ENCODE measurements at regions not wholly inside any gene's neighbourhood (a gene's known extent, or its start where the extent isn't known, plus 50 kb on each side); places are given as distances from the start of the nearest gene placed in this dataset.

GRCh38 chr5:87022415-87022814 is 245.3 kb upstream of the RASA1 start:
- Mint-ChIP-seq H3K27ac (no peak overlapping the region), H3K4me3 (no peak overlapping the region), H3K4me1 (peaks cover 13% of the 10 kb centered on the region), H3K27me3 (no peaks in the 10 kb centered on the region), H3K9me3 (ENCODE audit: insufficient read depth) (peaks cover 6% of the 10 kb centered on the region)
- no peaks in the 10 kb centered on the region for H3K36me3 ChIP-seq (replicated peaks in 1 of 2; ENCODE audit: control extremely low read depth in 1 of 2, control insufficient read depth in 1 of 2, extremely low read depth in 1 of 2, insufficient read depth in 2 of 2, low read length in 1 of 2)
- no peaks in the 10 kb centered on the region for H3K27me3 ChIP-seq (replicated peaks in 1 of 4; ENCODE audit: control extremely low read depth in 1 of 4, control insufficient read depth in 3 of 4, insufficient read depth in 4 of 4, low read length in 3 of 4)
- no peaks in the 10 kb centered on the region for H3K9me3 ChIP-seq (ENCODE audit: control extremely low read depth in 1 of 3, control insufficient read depth in 2 of 3, insufficient read depth in 1 of 3, low read length in 2 of 3)
- H3K9ac ChIP-seq (ENCODE audit: low read length): no peak overlapping the region
- H3K4me3 ChIP-seq (ENCODE audit: control extremely low read depth in 1 of 5, extremely low read depth in 1 of 5, insufficient read depth in 1 of 5, low read depth in 2 of 5, low read length in 4 of 5): no peak overlapping the region
- CTCF ChIA-PET: no interaction called here
- H4K20me1 ChIP-seq (ENCODE audit: control insufficient read depth, insufficient read depth, low read length, poor library complexity, severe bottlenecking): no peaks in the 10 kb centered on the region
- no peaks in the 10 kb centered on the region for H3K79me2 ChIP-seq (ENCODE audit: control insufficient read depth, insufficient read depth, low read length)
- H3K27ac ChIP-seq (ENCODE audit: low read length in 2 of 2): no peak overlapping the region
- POLR2A ChIA-PET: no interaction called here
- no peak for ATAC-seq (ENCODE audit: low read depth)
- 63% methylated on average over 5 of the region's 6 CpGs for WGBS (ENCODE audit: insufficient coverage)
- H2AFZ ChIP-seq (ENCODE audit: insufficient read depth, low read depth, low read length, poor library complexity, severe bottlenecking): no peak overlapping the region
- intact Hi-C loops (cut with micrococcal nuclease): no loop called here
- no peak for DNase-seq
- peaks cover 6 to 11% of the 10 kb centered on the region in 2 donors for H3K4me1 ChIP-seq (ENCODE audit: control insufficient read depth in 2 of 2, insufficient read depth in 2 of 2, low read length in 2 of 2)
- no peak for TF ChIP-seq EZH2 (IDR thresholded peaks at IDR 0.05; ENCODE audit: borderline replicate concordance, insufficient read depth, low read depth, low read length, poor library complexity, severe bottlenecking)
- TF ChIP-seq CTCF (IDR thresholded peaks at IDR 0.05): no peak
- H3K4me2 ChIP-seq (replicated peaks; ENCODE audit: low read depth, low read length, poor library complexity, severe bottlenecking): no peak overlapping the region

GRCh38 chr5:87027570-87027969 is 240.1 kb upstream of the RASA1 start:
- no peaks in the 10 kb centered on the region for H3K4me1 ChIP-seq (ENCODE audit: control insufficient read depth in 2 of 2, insufficient read depth in 2 of 2, low read length in 2 of 2)
- H3K9me3 ChIP-seq (ENCODE audit: control extremely low read depth in 1 of 3, control insufficient read depth in 2 of 3, insufficient read depth in 1 of 3, low read length in 2 of 3): no peaks in the 10 kb centered on the region
- no peaks in the 10 kb centered on the region for H3K27me3 ChIP-seq (replicated peaks in 1 of 4; ENCODE audit: control extremely low read depth in 1 of 4, control insufficient read depth in 3 of 4, insufficient read depth in 4 of 4, low read length in 3 of 4)
- Mint-ChIP-seq H3K27me3 (peaks cover 4% of the 10 kb centered on the region), H3K9me3 (ENCODE audit: insufficient read depth) (peaks cover 6% of the 10 kb centered on the region), H3K27ac (no peak overlapping the region), H3K4me1 (no peaks in the 10 kb centered on the region), H3K4me3 (no peak overlapping the region)
- WGBS (ENCODE audit: insufficient coverage): no CpG with 5 or more reads among the region's 1 CpG
- H3K4me3 ChIP-seq (ENCODE audit: control extremely low read depth in 1 of 5, extremely low read depth in 1 of 5, insufficient read depth in 1 of 5, low read depth in 2 of 5, low read length in 4 of 5): no peak overlapping the region
- no peak for ATAC-seq (ENCODE audit: low read depth)
- no peak overlapping the region for H3K4me2 ChIP-seq (replicated peaks; ENCODE audit: low read depth, low read length, poor library complexity, severe bottlenecking)
- no peak overlapping the region for H3K9ac ChIP-seq (ENCODE audit: low read length)
- H3K27ac ChIP-seq (ENCODE audit: low read length in 2 of 2): no peak overlapping the region
- no peaks in the 10 kb centered on the region for H3K36me3 ChIP-seq (replicated peaks in 1 of 2; ENCODE audit: control extremely low read depth in 1 of 2, control insufficient read depth in 1 of 2, extremely low read depth in 1 of 2, insufficient read depth in 2 of 2, low read length in 1 of 2)
- no peak overlapping the region for H2AFZ ChIP-seq (ENCODE audit: insufficient read depth, low read depth, low read length, poor library complexity, severe bottlenecking)
- CTCF ChIA-PET: no interaction called here
- POLR2A ChIA-PET: no interaction called here
- TF ChIP-seq EZH2 (IDR thresholded peaks at IDR 0.05; ENCODE audit: borderline replicate concordance, insufficient read depth, low read depth, low read length, poor library complexity, severe bottlenecking): no peak
- TF ChIP-seq CTCF (IDR thresholded peaks at IDR 0.05): no peak
- DNase-seq: no peak
- H3K79me2 ChIP-seq (ENCODE audit: control insufficient read depth, insufficient read depth, low read length): no peaks in the 10 kb centered on the region
- H4K20me1 ChIP-seq (ENCODE audit: control insufficient read depth, insufficient read depth, low read length, poor library complexity, severe bottlenecking): no peaks in the 10 kb centered on the region
- intact Hi-C loops (cut with micrococcal nuclease): no loop called here

Data from B cell (primary cell).